HCT116 (cell line): ENCODE measurements at regions not wholly inside any gene's neighbourhood (a gene's known extent, or its start where the extent isn't known, plus 50 kb on each side); places are given as distances from the start of the nearest gene placed in this dataset.

ENCODE experiments used
- ATAC-seq: fragments of 200-7000 bp; cut with Tn5 transposase; 2 replicates; pipeline ENCODE4 v1.9.1; 2020; ENCODE audit warnings: mild to moderate bottlenecking, moderate library complexity
- BruUV-seq: library from RNA; stranded (reverse); fragments of 400-500 nt; replicated peaks from 2 replicates; lab custom pipeline; 2021; lab: Mats Ljungman, UMichigan
- CTCF ChIA-PET: fragments of 300-600 bp; sonication (Branson Sonifier 250); formaldehyde crosslinking; loops from one replicate; lab custom pipeline; 2021; ENCODE audit warnings: antibody characterized with exemption; lab: Charles Lee
- POLR2A ChIA-PET: fragments of 300-600, 350-600 bp; sonication (Branson Sonifier 250); formaldehyde crosslinking; loops from one replicate; lab custom pipeline; 2021; ENCODE audit warnings: antibody characterized with exemption; lab: Charles Lee
- RAD21 ChIA-PET, 2 experiments: fragments of 300-600 bp; sonication (Branson Sonifier 250); formaldehyde crosslinking; loops; one replicate each; lab custom pipeline; 2023; ENCODE audit warnings: low total read pairs in 2 of 2; ENCODE audit not compliant: uncharacterized antibody in 2 of 2, unreplicated experiment in 2 of 2, low non-redundant PET in 1 of 2; lab: Charles Lee
- DNase-seq: peaks from one replicate; pipeline ENCODE4 v3.0.0-alpha.2; 2010; ENCODE audit warnings: low read depth, low spot score
- H2AFZ ChIP-seq: fragments of 200-600 bp; shearing (Covaris generic), sonication (generic); 2 replicates; pipeline ENCODE4 v1.6.1; 2017; ENCODE audit warnings: low read depth, mixed run types, mixed read lengths, antibody characterized with exemption, low read length; ENCODE audit not compliant: poor library complexity, severe bottlenecking
- H3K27ac ChIP-seq: 2 replicates; pipeline ENCODE4 v1.5.1; 2012; ENCODE audit warnings: low read depth, low read length
- H3K27me3 ChIP-seq: fragments of 200-600 bp; sonication (generic); 2 replicates; pipeline ENCODE4 v1.6.1; 2016; ENCODE audit warnings: mixed run types, low read length, mixed read lengths; ENCODE audit not compliant: insufficient read depth
- H3K36me3 ChIP-seq, 2 experiments: fragments of 200-500 bp in 1 of 2; fragments of 200-600 bp in 1 of 2; sonication (Bioruptor generic) in 1 of 2; sonication (generic) in 1 of 2; 2 replicates each; pipeline versions ENCODE4 v1.5.1 to v1.6.1; 2014 to 2016; ENCODE audit warnings: low read length in 2 of 2, inconsistent platforms in 1 of 2, mixed read lengths in 1 of 2, mixed run types in 1 of 2; ENCODE audit not compliant: insufficient read depth in 2 of 2, control insufficient read depth in 1 of 2
- H3K4me1 ChIP-seq, 2 experiments: fragments of 200-600 bp in 1 of 2; sonication (generic) in 1 of 2; 2 replicates each; pipeline versions ENCODE4 v1.5.1 to v1.6.1; 2012 to 2017; ENCODE audit warnings: low read length in 2 of 2, inconsistent platforms in 1 of 2, mild to moderate bottlenecking in 1 of 2, mixed read lengths in 1 of 2, mixed run types in 1 of 2, moderate library complexity in 1 of 2; ENCODE audit not compliant: insufficient read depth in 2 of 2, control insufficient read depth in 1 of 2
- H3K4me2 ChIP-seq: fragments of 200-600 bp; sonication (generic); 2 replicates; pipeline ENCODE4 v1.6.1; 2017; ENCODE audit warnings: mixed run types, low read length, mixed read lengths
- H3K4me3 ChIP-seq, 2 experiments: fragments of 200-600 bp in 1 of 2; sonication (generic) in 1 of 2; replicated peaks in 1 of 2; 2 replicates each; pipeline ENCODE4 v1.5.1; 2011 to 2016; ENCODE audit warnings: low read length in 2 of 2, control low read depth in 1 of 2, low read depth in 1 of 2, mild to moderate bottlenecking in 1 of 2, mixed read lengths in 1 of 2, mixed run types in 1 of 2
- H3K79me2 ChIP-seq: fragments of 200-600 bp; sonication (generic); 2 replicates; pipeline ENCODE4 v1.6.1; 2017; ENCODE audit warnings: mild to moderate bottlenecking, mixed run types, low read length, moderate library complexity, mixed read lengths; ENCODE audit not compliant: insufficient read depth
- H3K9ac ChIP-seq: fragments of 200-600 bp; sonication (generic); 2 replicates; pipeline ENCODE4 v1.6.1; 2016; ENCODE audit warnings: low read length, mixed read lengths
- H3K9me2 ChIP-seq: fragments of 200-600 bp; sonication (generic), shearing (Covaris generic); 2 replicates; pipeline ENCODE4 v1.6.1; 2017; ENCODE audit warnings: mixed run types, mild to moderate bottlenecking, moderate library complexity; ENCODE audit not compliant: insufficient read depth
- H3K9me3 ChIP-seq, 2 experiments: fragments of 200-500 bp in 1 of 2; fragments of 200-600 bp in 1 of 2; sonication (Bioruptor generic) in 1 of 2; sonication (generic) in 1 of 2; 2 replicates each; pipeline ENCODE4 v1.6.1; 2014 to 2017; ENCODE audit warnings: low read length in 2 of 2, mixed read lengths in 2 of 2, inconsistent platforms in 1 of 2, low read depth in 1 of 2, mild to moderate bottlenecking in 1 of 2, mixed run types in 1 of 2, moderate library complexity in 1 of 2; ENCODE audit not compliant: control insufficient read depth in 1 of 2, insufficient read depth in 1 of 2
- H4K20me1 ChIP-seq: fragments of 200-600 bp; sonication (generic), shearing (Covaris generic); 2 replicates; pipeline ENCODE4 v1.6.1; 2017; ENCODE audit warnings: mixed run types, mild to moderate bottlenecking, moderate library complexity; ENCODE audit not compliant: insufficient read depth
- CBX3 ChIP-seq: IDR thresholded peaks from 2 replicates; pipeline ENCODE4 v1.6.1; 2012; ENCODE audit warnings: low read depth
- CEBPB ChIP-seq: IDR thresholded peaks from 2 replicates; pipeline ENCODE4 v1.6.1; 2012; ENCODE audit warnings: low read depth
- EGR1 ChIP-seq: IDR thresholded peaks from 2 replicates; pipeline ENCODE4 v1.6.1; 2012; ENCODE audit warnings: low read depth
- ELF1 ChIP-seq: IDR thresholded peaks from 2 replicates; pipeline ENCODE4 v1.6.1; 2012; ENCODE audit warnings: low read depth, borderline replicate concordance
- EZH2phosphoT487 ChIP-seq: fragments of 200-600 bp; IDR thresholded peaks from 2 replicates; pipeline ENCODE4 v1.6.1; 2018; ENCODE audit warnings: antibody characterized with exemption, borderline replicate concordance
- FOSL1 ChIP-seq: IDR thresholded peaks from 2 replicates; pipeline ENCODE4 v1.6.1; 2012; ENCODE audit warnings: low read depth
- JUND ChIP-seq: IDR thresholded peaks from 2 replicates; pipeline ENCODE4 v1.6.1; 2012
- POLR2AphosphoS5 ChIP-seq: IDR thresholded peaks from 2 replicates; pipeline ENCODE4 v1.6.1; 2011; ENCODE audit warnings: mild to moderate bottlenecking, low read depth, low read length, moderate library complexity
- SIN3A ChIP-seq: IDR thresholded peaks from 2 replicates; pipeline ENCODE4 v1.6.1; 2012; ENCODE audit warnings: low read depth
- SP1 ChIP-seq: IDR thresholded peaks from 2 replicates; pipeline ENCODE4 v1.6.1; 2012; ENCODE audit warnings: low read depth
- SRF ChIP-seq: IDR thresholded peaks from 2 replicates; pipeline ENCODE4 v1.6.1; 2012; ENCODE audit warnings: low read depth
- TCF7L2 ChIP-seq: IDR thresholded peaks from 2 replicates; pipeline ENCODE4 v1.7.0; 2011; ENCODE audit warnings: borderline replicate concordance, inconsistent platforms; ENCODE audit not compliant: insufficient read depth, insufficient read length; ENCODE audit errors: extremely low read depth
- YY1 ChIP-seq: IDR thresholded peaks from 2 replicates; pipeline ENCODE4 v1.6.1; 2011; ENCODE audit warnings: low read length, low read depth, moderate library complexity, mild to moderate bottlenecking; ENCODE audit not compliant: insufficient replicate concordance; ENCODE audit errors: extremely low read depth
- ZFX ChIP-seq: fragments of 450-650 bp; IDR thresholded peaks from 2 replicates; pipeline ENCODE4 v1.6.1; 2017
- intact Hi-C: fragments of 100-400 bp; cut with micrococcal nuclease; formaldehyde crosslinking; loops from 2 replicates; pipeline ENCODE4 v1.10.0; 2022
- TF ChIP-seq, protein P1 (sequence below): IDR thresholded peaks from 2 replicates; pipeline ENCODE4 v1.6.1; 2012
- TF ChIP-seq, protein P2 (sequence below), 3 experiments: fragments of 200-600 bp in 1 of 3; sonication (generic) in 1 of 3; IDR thresholded peaks in 2 of 3; conservative IDR thresholded peaks in 1 of 3; 2 replicates each; pipeline ENCODE4 v1.5.1; 2012 to 2017; ENCODE audit warnings: low read depth in 2 of 3, low read length in 2 of 3, antibody characterized with exemption in 1 of 3, borderline replicate concordance in 1 of 3, control low read depth in 1 of 3, mild to moderate bottlenecking in 1 of 3, mixed read lengths in 1 of 3, mixed run types in 1 of 3, moderate library complexity in 1 of 3; ENCODE audit not compliant: insufficient read depth in 1 of 3
- TF ChIP-seq, protein P3 (sequence below): IDR thresholded peaks from 2 replicates; pipeline ENCODE4 v1.6.1; 2011; ENCODE audit warnings: mild to moderate bottlenecking, low read length, moderate library complexity; ENCODE audit not compliant: insufficient replicate concordance; ENCODE audit errors: extremely low read depth

DNA sequence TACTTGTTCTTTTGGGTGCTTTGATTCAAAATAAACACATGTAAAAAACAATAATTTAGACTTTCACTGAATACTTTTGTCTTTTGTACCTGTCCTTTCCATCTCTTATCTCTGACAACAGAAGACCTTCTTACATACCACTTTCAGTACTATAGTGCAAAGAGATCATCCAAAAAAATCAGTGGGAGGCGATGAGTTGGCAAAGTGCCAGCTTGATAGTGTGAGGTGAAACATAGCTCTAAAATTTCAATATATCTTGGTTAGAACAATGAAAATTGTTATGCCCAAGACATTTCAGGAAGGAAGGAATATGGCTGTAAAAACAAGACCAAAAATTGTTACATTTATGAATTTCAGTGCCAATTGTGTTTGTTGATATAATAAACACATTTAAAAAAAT, 390.2 kb upstream of the COBL start:
- intact Hi-C loops, result no loop called here
- H4K20me1 ChIP-seq, result no peaks in the 10 kb centered on the region
- no peaks in the 10 kb centered on the region for H3K4me1 ChIP-seq
- H3K9me2 ChIP-seq, result no peaks in the 10 kb centered on the region
- H2AFZ ChIP-seq, result no peak overlapping the region
- 0 out of 4 replicates have a peak, but pooled peaks cover 0 to 3% of the 10 kb centered on the region in 2 experiments for H3K9me3 ChIP-seq
- H3K36me3 ChIP-seq, result no peaks in the 10 kb centered on the region
- H3K4me3 ChIP-seq, result no peak overlapping the region
- no peak overlapping the region for H3K4me2 ChIP-seq
- H3K27me3 ChIP-seq, result no peaks in the 10 kb centered on the region
- no peak for TF ChIP-seq SRF
- no peak for TF ChIP-seq EZH2phosphoT487
- TF ChIP-seq, protein P1, sequence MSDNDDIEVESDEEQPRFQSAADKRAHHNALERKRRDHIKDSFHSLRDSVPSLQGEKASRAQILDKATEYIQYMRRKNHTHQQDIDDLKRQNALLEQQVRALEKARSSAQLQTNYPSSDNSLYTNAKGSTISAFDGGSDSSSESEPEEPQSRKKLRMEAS, result no peak
- no peak for TF ChIP-seq JUND
- TF ChIP-seq, protein P2, sequence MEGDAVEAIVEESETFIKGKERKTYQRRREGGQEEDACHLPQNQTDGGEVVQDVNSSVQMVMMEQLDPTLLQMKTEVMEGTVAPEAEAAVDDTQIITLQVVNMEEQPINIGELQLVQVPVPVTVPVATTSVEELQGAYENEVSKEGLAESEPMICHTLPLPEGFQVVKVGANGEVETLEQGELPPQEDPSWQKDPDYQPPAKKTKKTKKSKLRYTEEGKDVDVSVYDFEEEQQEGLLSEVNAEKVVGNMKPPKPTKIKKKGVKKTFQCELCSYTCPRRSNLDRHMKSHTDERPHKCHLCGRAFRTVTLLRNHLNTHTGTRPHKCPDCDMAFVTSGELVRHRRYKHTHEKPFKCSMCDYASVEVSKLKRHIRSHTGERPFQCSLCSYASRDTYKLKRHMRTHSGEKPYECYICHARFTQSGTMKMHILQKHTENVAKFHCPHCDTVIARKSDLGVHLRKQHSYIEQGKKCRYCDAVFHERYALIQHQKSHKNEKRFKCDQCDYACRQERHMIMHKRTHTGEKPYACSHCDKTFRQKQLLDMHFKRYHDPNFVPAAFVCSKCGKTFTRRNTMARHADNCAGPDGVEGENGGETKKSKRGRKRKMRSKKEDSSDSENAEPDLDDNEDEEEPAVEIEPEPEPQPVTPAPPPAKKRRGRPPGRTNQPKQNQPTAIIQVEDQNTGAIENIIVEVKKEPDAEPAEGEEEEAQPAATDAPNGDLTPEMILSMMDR (IDR thresholded peaks at IDR 0.05 in 2 of 3, conservative IDR thresholded peaks at IDR 0.05 in 1 of 3; ENCODE audit: borderline replicate concordance in 1 of 3, insufficient read depth in 1 of 3, low read depth in 2 of 3, low read length in 2 of 3), result no peak
- TF ChIP-seq, protein P3, sequence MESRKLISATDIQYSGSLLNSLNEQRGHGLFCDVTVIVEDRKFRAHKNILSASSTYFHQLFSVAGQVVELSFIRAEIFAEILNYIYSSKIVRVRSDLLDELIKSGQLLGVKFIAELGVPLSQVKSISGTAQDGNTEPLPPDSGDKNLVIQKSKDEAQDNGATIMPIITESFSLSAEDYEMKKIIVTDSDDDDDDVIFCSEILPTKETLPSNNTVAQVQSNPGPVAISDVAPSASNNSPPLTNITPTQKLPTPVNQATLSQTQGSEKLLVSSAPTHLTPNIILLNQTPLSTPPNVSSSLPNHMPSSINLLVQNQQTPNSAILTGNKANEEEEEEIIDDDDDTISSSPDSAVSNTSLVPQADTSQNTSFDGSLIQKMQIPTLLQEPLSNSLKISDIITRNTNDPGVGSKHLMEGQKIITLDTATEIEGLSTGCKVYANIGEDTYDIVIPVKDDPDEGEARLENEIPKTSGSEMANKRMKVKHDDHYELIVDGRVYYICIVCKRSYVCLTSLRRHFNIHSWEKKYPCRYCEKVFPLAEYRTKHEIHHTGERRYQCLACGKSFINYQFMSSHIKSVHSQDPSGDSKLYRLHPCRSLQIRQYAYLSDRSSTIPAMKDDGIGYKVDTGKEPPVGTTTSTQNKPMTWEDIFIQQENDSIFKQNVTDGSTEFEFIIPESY, result no peak
- no peak for TF ChIP-seq ELF1
- TF ChIP-seq SIN3A, result no peak
- TF ChIP-seq YY1, result no peak
- TF ChIP-seq EGR1, result no peak
- no peak for TF ChIP-seq FOSL1
- no peak for TF ChIP-seq ZFX
- TF ChIP-seq SP1, result no peak
- no peak for TF ChIP-seq CBX3
- TF ChIP-seq TCF7L2, result no peak
- TF ChIP-seq CEBPB, result no peak
- TF ChIP-seq POLR2AphosphoS5, result no peak
- ChIA-PET POLR2A (no interaction called here), RAD21 (no interaction called here), CTCF (no interaction called here)
- ATAC-seq, result no peak
- no peak overlapping the region for H3K27ac ChIP-seq
- no peak overlapping the region for H3K9ac ChIP-seq
- no TSS peak for BruUV-seq
- no peaks in the 10 kb centered on the region for H3K79me2 ChIP-seq
- DNase-seq, result no peak
